GM13977 (cell line): ENCODE measurements at regions not wholly inside any gene's neighbourhood (a gene's known extent, or its start where the extent isn't known, plus 50 kb on each side); places are given as distances from the start of the nearest gene placed in this dataset.

ENCODE experiments used
- DNase-seq: peaks from one replicate; pipeline ENCODE4 v3.0.0; 2012; ENCODE audit warnings: low spot score
- CTCF ChIP-seq: IDR thresholded peaks from 2 replicates; pipeline ENCODE4 v1.5.1; 2012; ENCODE audit warnings: mild to moderate bottlenecking, control low read depth; ENCODE audit not compliant: insufficient read depth; ENCODE audit errors: extremely low read depth, missing control alignments
- in situ Hi-C: fragments of 300-500 bp; cut with MboI; formaldehyde crosslinking; loops from one replicate; pipeline ENCODE4 v1.12.0; 2022; ENCODE audit warnings: low sequenced_read_pairs, low pct_unique_long_range_greater_than_20kb, mixed read lengths, inconsistent platforms; ENCODE audit not compliant: unreplicated experiment

- no peak for DNase-seq
- no peak for TF ChIP-seq CTCF
- in situ Hi-C loops: no loop called here
These were observed 121.4 kb downstream of the GPAT3 start for GRCh38 chr4:83657336-83657735.
